ENCODE measurements at regions not wholly inside any gene's neighbourhood (a gene's known extent, or its start where the extent isn't known, plus 50 kb on each side); places are given as distances from the start of the nearest gene placed in this dataset.

- no peaks in the 10 kb centered on the region for H3K36me3 ChIP-seq (ENCODE audit: insufficient read depth)
- H3K4me2 ChIP-seq: no peak overlapping the region
- no peak overlapping the region for H3K27ac ChIP-seq
- no peak for TF ChIP-seq CTCF (conservative IDR thresholded peaks at IDR 0.05; ENCODE audit: low read depth, low read length)
- no peaks in the 10 kb centered on the region for H3K79me2 ChIP-seq (ENCODE audit: insufficient read depth, low read depth)
- H3K4me3 ChIP-seq (IDR thresholded peaks at IDR 0.05; ENCODE audit: insufficient read depth, low read depth, low read length): no peak overlapping the region
- H3K9ac ChIP-seq: no peak overlapping the region
- H3K4me1 ChIP-seq (ENCODE audit: low read depth, poor library complexity, severe bottlenecking): no peaks in the 10 kb centered on the region
- H4K20me1 ChIP-seq (ENCODE audit: insufficient read depth): no peaks in the 10 kb centered on the region
- H2AFZ ChIP-seq (ENCODE audit: low read depth): no peak overlapping the region
- no peaks in the 10 kb centered on the region for H3K27me3 ChIP-seq (ENCODE audit: insufficient read depth, low read depth)
Observed at GRCh38 chrX:5537098-5537497, 691.6 kb downstream of the NLGN4X start.

- no peak overlapping the region for H2AFZ ChIP-seq (ENCODE audit: low read depth)
- no peak overlapping the region for H3K4me2 ChIP-seq
- no peaks in the 10 kb centered on the region for H3K27me3 ChIP-seq (ENCODE audit: insufficient read depth, low read depth)
- no peaks in the 10 kb centered on the region for H3K36me3 ChIP-seq (ENCODE audit: insufficient read depth)
- no peak overlapping the region for H3K9ac ChIP-seq
- H3K4me1 ChIP-seq (ENCODE audit: low read depth, poor library complexity, severe bottlenecking): no peaks in the 10 kb centered on the region
- no peaks in the 10 kb centered on the region for H4K20me1 ChIP-seq (ENCODE audit: insufficient read depth)
- H3K27ac ChIP-seq: no peak overlapping the region
- TF ChIP-seq CTCF (conservative IDR thresholded peaks at IDR 0.05; ENCODE audit: low read depth, low read length): no peak
- no peaks in the 10 kb centered on the region for H3K79me2 ChIP-seq (ENCODE audit: insufficient read depth, low read depth)
- H3K4me3 ChIP-seq (IDR thresholded peaks at IDR 0.05; ENCODE audit: insufficient read depth, low read depth, low read length): no peak overlapping the region
Observed at GRCh38 chrX:5536261-5536660, 692.4 kb downstream of the NLGN4X start.

- H3K4me1 ChIP-seq (ENCODE audit: low read depth, poor library complexity, severe bottlenecking): no peaks in the 10 kb centered on the region
- no peak overlapping the region for H3K4me2 ChIP-seq
- H3K27me3 ChIP-seq (ENCODE audit: insufficient read depth, low read depth): no peaks in the 10 kb centered on the region
- H3K27ac ChIP-seq: no peak overlapping the region
- no peak overlapping the region for H3K9ac ChIP-seq
- no peaks in the 10 kb centered on the region for H3K79me2 ChIP-seq (ENCODE audit: insufficient read depth, low read depth)
- no peaks in the 10 kb centered on the region for H3K36me3 ChIP-seq (ENCODE audit: insufficient read depth)
- TF ChIP-seq CTCF (conservative IDR thresholded peaks at IDR 0.05; ENCODE audit: low read depth, low read length): no peak
- H2AFZ ChIP-seq (ENCODE audit: low read depth): no peak overlapping the region
- H3K4me3 ChIP-seq (IDR thresholded peaks at IDR 0.05; ENCODE audit: insufficient read depth, low read depth, low read length): no peak overlapping the region
- no peaks in the 10 kb centered on the region for H4K20me1 ChIP-seq (ENCODE audit: insufficient read depth)
Observed at GRCh38 chrX:5528057-5528456, 700.6 kb downstream of the NLGN4X start.

- no peaks in the 10 kb centered on the region for H3K4me1 ChIP-seq (ENCODE audit: low read depth, poor library complexity, severe bottlenecking)
- no peak overlapping the region for H3K27ac ChIP-seq
- H3K4me3 ChIP-seq (IDR thresholded peaks at IDR 0.05; ENCODE audit: insufficient read depth, low read depth, low read length): no peak overlapping the region
- no peaks in the 10 kb centered on the region for H3K79me2 ChIP-seq (ENCODE audit: insufficient read depth, low read depth)
- no peaks in the 10 kb centered on the region for H3K27me3 ChIP-seq (ENCODE audit: insufficient read depth, low read depth)
- no peak overlapping the region for H2AFZ ChIP-seq (ENCODE audit: low read depth)
- H3K4me2 ChIP-seq: no peak overlapping the region
- no peaks in the 10 kb centered on the region for H4K20me1 ChIP-seq (ENCODE audit: insufficient read depth)
- no peaks in the 10 kb centered on the region for H3K36me3 ChIP-seq (ENCODE audit: insufficient read depth)
- H3K9ac ChIP-seq: no peak overlapping the region
- no peak for TF ChIP-seq CTCF (conservative IDR thresholded peaks at IDR 0.05; ENCODE audit: low read depth, low read length)
Observed at GRCh38 chrX:5526191-5526590, 702.5 kb downstream of the NLGN4X start.
